Loucy (cell line): ENCODE measurements at regions not wholly inside any gene's neighbourhood (a gene's known extent, or its start where the extent isn't known, plus 50 kb on each side); places are given as distances from the start of the nearest gene placed in this dataset.

Experiments used
- EZH2phosphoT487 ChIP-seq: fragments of 200-600 bp; IDR thresholded peaks from 2 replicates; pipeline ENCODE4 v1.6.1; 2018; ENCODE audit warnings: antibody characterized with exemption, mild to moderate bottlenecking, moderate library complexity, borderline replicate concordance
- TF ChIP-seq, protein P1 (sequence below): fragments of 200-600 bp; sonication (generic); conservative IDR thresholded peaks from 2 replicates; pipeline ENCODE4 v1.5.1; 2014; ENCODE audit warnings: mild to moderate bottlenecking, antibody characterized with exemption, low read length

DNA sequence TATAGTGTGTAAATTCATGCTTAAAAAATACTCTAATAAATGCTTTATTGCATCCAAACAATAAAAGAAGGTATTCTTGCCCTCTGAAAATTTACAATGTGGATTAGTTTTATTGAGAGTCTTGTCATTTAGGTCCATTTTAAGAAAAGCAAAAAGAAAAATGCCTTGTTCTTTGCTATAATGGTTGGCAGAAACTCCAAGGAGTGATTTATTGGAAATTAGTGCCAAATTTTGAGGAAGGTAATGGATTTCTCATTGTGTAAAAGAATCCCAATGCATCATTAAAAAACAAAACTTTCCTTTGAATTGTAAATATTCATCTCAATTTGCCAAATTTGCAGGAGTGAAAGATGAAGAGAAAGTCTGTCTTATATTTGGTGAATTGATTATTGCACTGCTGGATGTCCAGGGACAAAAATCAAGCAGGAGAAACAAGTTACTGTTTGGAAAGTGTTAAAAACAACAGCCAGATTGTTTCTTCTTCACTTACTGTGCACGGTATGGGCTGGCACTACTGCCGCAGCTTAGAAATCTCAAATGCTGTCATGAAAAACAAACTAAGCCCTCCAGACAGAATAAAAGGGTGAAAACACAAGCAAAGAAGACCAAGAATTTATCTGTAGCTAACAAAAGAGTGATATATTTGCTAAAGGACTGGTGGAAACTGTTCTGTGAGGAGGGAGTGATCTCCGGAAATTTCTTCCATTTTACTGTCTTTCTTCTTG lies 511.7 kb downstream of the TMTC2 start:
- TF ChIP-seq, protein P1, sequence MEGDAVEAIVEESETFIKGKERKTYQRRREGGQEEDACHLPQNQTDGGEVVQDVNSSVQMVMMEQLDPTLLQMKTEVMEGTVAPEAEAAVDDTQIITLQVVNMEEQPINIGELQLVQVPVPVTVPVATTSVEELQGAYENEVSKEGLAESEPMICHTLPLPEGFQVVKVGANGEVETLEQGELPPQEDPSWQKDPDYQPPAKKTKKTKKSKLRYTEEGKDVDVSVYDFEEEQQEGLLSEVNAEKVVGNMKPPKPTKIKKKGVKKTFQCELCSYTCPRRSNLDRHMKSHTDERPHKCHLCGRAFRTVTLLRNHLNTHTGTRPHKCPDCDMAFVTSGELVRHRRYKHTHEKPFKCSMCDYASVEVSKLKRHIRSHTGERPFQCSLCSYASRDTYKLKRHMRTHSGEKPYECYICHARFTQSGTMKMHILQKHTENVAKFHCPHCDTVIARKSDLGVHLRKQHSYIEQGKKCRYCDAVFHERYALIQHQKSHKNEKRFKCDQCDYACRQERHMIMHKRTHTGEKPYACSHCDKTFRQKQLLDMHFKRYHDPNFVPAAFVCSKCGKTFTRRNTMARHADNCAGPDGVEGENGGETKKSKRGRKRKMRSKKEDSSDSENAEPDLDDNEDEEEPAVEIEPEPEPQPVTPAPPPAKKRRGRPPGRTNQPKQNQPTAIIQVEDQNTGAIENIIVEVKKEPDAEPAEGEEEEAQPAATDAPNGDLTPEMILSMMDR, result no peak
- TF ChIP-seq EZH2phosphoT487, result no peak
